Fibroblast of lung (primary cell): ENCODE measurements at regions not wholly inside any gene's neighbourhood (a gene's known extent, or its start where the extent isn't known, plus 50 kb on each side); places are given as distances from the start of the nearest gene placed in this dataset.

Experiments used
- EZH2 ChIP-seq: IDR thresholded peaks from 2 replicates; pipeline ENCODE4 v1.5.1; 2012; ENCODE audit warnings: low read length, control low read depth, mild to moderate bottlenecking; ENCODE audit errors: missing control alignments
- TF ChIP-seq, protein P1 (sequence below), 2 donors: IDR thresholded peaks in 1 of 2; conservative IDR thresholded peaks in 1 of 2; 1 replicate in 1 of 2; 2 replicates in 1 of 2; pipeline ENCODE4 v1.5.1; 2011 to 2012; ENCODE audit warnings: low read length in 2 of 2, control low read depth in 1 of 2, inconsistent platforms in 1 of 2, low read depth in 1 of 2, mild to moderate bottlenecking in 1 of 2

DNA sequence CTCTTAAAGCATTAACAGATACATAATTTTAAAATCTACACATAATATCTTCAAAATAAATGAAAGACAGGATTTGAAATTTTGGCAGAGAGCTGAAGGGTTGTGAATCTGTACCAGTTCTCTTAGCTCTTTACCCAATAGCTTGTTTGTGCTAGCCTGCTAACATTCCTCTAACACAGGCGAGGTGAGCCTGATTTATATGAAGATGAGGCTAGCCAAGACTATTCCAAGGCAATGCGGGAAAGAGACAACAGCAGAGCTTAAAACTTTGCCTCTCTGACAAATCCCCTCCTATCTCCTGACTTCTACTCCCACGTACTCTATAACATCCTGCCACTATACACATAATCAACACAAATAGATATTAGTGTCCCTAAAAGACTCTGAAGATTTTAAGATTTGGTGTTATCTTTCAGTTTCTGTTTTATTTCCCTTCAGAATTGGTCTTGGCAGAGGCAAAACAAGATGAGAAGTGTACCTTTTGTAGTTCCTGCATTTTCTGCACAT is 745.6 kb upstream of the ZNF608 start:
- TF ChIP-seq, protein P1, sequence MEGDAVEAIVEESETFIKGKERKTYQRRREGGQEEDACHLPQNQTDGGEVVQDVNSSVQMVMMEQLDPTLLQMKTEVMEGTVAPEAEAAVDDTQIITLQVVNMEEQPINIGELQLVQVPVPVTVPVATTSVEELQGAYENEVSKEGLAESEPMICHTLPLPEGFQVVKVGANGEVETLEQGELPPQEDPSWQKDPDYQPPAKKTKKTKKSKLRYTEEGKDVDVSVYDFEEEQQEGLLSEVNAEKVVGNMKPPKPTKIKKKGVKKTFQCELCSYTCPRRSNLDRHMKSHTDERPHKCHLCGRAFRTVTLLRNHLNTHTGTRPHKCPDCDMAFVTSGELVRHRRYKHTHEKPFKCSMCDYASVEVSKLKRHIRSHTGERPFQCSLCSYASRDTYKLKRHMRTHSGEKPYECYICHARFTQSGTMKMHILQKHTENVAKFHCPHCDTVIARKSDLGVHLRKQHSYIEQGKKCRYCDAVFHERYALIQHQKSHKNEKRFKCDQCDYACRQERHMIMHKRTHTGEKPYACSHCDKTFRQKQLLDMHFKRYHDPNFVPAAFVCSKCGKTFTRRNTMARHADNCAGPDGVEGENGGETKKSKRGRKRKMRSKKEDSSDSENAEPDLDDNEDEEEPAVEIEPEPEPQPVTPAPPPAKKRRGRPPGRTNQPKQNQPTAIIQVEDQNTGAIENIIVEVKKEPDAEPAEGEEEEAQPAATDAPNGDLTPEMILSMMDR (conservative IDR thresholded peaks at IDR 0.05 in 1 of 2, IDR thresholded peaks at IDR 0.05 in 1 of 2; ENCODE audit: low read depth in 1 of 2, low read length in 2 of 2): no peak
- no peak for TF ChIP-seq EZH2
